ENCODE measurements at regions not wholly inside any gene's neighbourhood (a gene's known extent, or its start where the extent isn't known, plus 50 kb on each side); places are given as distances from the start of the nearest gene placed in this dataset.

- Histone ChIP-seq H3K4me1 (ENCODE audit: control insufficient read depth, low read length) (no peaks in the 10 kb centered on the region), H3K4me3 (ENCODE audit: low read length) (no peak overlapping the region), H3K9me2 (replicated peaks; ENCODE audit: control insufficient read depth, low read length) (no peaks in the 10 kb centered on the region; the same call in 1 of the 2 replicates), H3K27me3 (ENCODE audit: control insufficient read depth, low read length) (no peaks in the 10 kb centered on the region), H3K9me3 (ENCODE audit: control insufficient read depth, insufficient read depth, low read length) (no peaks in the 10 kb centered on the region; the same call in 1 of the 2 replicates), H3K4me2 (ENCODE audit: low read length) (no peak overlapping the region), H3K79me2 (ENCODE audit: control insufficient read depth, low read length) (no peaks in the 10 kb centered on the region), H3F3A (ENCODE audit: control insufficient read depth, insufficient read depth) (no peaks in the 10 kb centered on the region), H3K36me3 (ENCODE audit: control insufficient read depth, low read length) (no peaks in the 10 kb centered on the region), H4K20me1 (ENCODE audit: control insufficient read depth, insufficient read depth, low read depth, low read length) (no peaks in the 10 kb centered on the region), H3K27ac (ENCODE audit: low read depth, low read length) (no peak overlapping the region)
- TF ChIP-seq EZH2phosphoT487 (IDR thresholded peaks at IDR 0.05; ENCODE audit: borderline replicate concordance, low read length): no peak
- TF ChIP-seq, protein P1, sequence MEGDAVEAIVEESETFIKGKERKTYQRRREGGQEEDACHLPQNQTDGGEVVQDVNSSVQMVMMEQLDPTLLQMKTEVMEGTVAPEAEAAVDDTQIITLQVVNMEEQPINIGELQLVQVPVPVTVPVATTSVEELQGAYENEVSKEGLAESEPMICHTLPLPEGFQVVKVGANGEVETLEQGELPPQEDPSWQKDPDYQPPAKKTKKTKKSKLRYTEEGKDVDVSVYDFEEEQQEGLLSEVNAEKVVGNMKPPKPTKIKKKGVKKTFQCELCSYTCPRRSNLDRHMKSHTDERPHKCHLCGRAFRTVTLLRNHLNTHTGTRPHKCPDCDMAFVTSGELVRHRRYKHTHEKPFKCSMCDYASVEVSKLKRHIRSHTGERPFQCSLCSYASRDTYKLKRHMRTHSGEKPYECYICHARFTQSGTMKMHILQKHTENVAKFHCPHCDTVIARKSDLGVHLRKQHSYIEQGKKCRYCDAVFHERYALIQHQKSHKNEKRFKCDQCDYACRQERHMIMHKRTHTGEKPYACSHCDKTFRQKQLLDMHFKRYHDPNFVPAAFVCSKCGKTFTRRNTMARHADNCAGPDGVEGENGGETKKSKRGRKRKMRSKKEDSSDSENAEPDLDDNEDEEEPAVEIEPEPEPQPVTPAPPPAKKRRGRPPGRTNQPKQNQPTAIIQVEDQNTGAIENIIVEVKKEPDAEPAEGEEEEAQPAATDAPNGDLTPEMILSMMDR (IDR thresholded peaks at IDR 0.05; ENCODE audit: low read depth, low read length, poor library complexity, severe bottlenecking): no peak
These were observed 1132.8 kb downstream of the GRM8 start for GRCh38 chr7:126119981-126120380.

- Histone ChIP-seq H3K79me2 (ENCODE audit: control insufficient read depth, low read length) (no peaks in the 10 kb centered on the region), H3K36me3 (ENCODE audit: control insufficient read depth, low read length) (no peaks in the 10 kb centered on the region), H3K4me3 (ENCODE audit: low read length) (no peak overlapping the region), H3K27me3 (ENCODE audit: control insufficient read depth, low read length) (no peaks in the 10 kb centered on the region), H3K4me1 (ENCODE audit: control insufficient read depth, low read length) (no peaks in the 10 kb centered on the region), H3F3A (ENCODE audit: control insufficient read depth, insufficient read depth) (no peaks in the 10 kb centered on the region), H4K20me1 (ENCODE audit: control insufficient read depth, insufficient read depth, low read depth, low read length) (no peaks in the 10 kb centered on the region), H3K27ac (ENCODE audit: low read depth, low read length) (no peak overlapping the region), H3K9me2 (replicated peaks; ENCODE audit: control insufficient read depth, low read length) (no peaks in the 10 kb centered on the region; the same call in 1 of the 2 replicates), H3K9me3 (ENCODE audit: control insufficient read depth, insufficient read depth, low read length) (0 out of 2 replicates have a peak, but pooled peaks cover 2% of the 10 kb centered on the region), H3K4me2 (ENCODE audit: low read length) (no peak overlapping the region)
- TF ChIP-seq, protein P1 (IDR thresholded peaks at IDR 0.05; ENCODE audit: low read depth, low read length, poor library complexity, severe bottlenecking): no peak
- no peak for TF ChIP-seq EZH2phosphoT487 (IDR thresholded peaks at IDR 0.05; ENCODE audit: borderline replicate concordance, low read length)
These were observed 1149.2 kb downstream of the GRM8 start for GRCh38 chr7:126103582-126103981.

- Histone ChIP-seq H3K9me3 (ENCODE audit: control insufficient read depth, insufficient read depth, low read length) (no peaks in the 10 kb centered on the region), H3F3A (ENCODE audit: control insufficient read depth, insufficient read depth) (no peaks in the 10 kb centered on the region), H3K4me3 (ENCODE audit: low read length) (no peak overlapping the region), H3K4me2 (ENCODE audit: low read length) (no peak overlapping the region), H3K36me3 (ENCODE audit: control insufficient read depth, low read length) (no peaks in the 10 kb centered on the region), H3K4me1 (ENCODE audit: control insufficient read depth, low read length) (no peaks in the 10 kb centered on the region), H3K9me2 (replicated peaks; ENCODE audit: control insufficient read depth, low read length) (no peaks in the 10 kb centered on the region; the same call in 1 of the 2 replicates), H3K79me2 (ENCODE audit: control insufficient read depth, low read length) (no peaks in the 10 kb centered on the region), H4K20me1 (ENCODE audit: control insufficient read depth, insufficient read depth, low read depth, low read length) (no peaks in the 10 kb centered on the region), H3K27me3 (ENCODE audit: control insufficient read depth, low read length) (no peaks in the 10 kb centered on the region), H3K27ac (ENCODE audit: low read depth, low read length) (no peak overlapping the region)
- no peak for TF ChIP-seq EZH2phosphoT487 (IDR thresholded peaks at IDR 0.05; ENCODE audit: borderline replicate concordance, low read length)
- TF ChIP-seq, protein P1 (IDR thresholded peaks at IDR 0.05; ENCODE audit: low read depth, low read length, poor library complexity, severe bottlenecking): no peak
These were observed 1153.4 kb upstream of the POT1 start for GRCh38 chr7:126083014-126083413.

All from DOHH2 (cell line).